Liver (tissue), 8 donors: ENCODE measurements at regions not wholly inside any gene's neighbourhood (a gene's known extent, or its start where the extent isn't known, plus 50 kb on each side); places are given as distances from the start of the nearest gene placed in this dataset.

Source experiments
- DNase-seq: peaks from one replicate; pipeline ENCODE4 v3.0.0-alpha.2; 2017; ENCODE audit warnings: low spot score
- H3K27ac ChIP-seq, 2 donors: one replicate each; pipeline ENCODE4 v1.7.0; 2013; ENCODE audit warnings: inconsistent platforms in 2 of 2, low read length in 2 of 2, control low read depth in 1 of 2, low read depth in 1 of 2, mild to moderate bottlenecking in 1 of 2
- H3K27me3 ChIP-seq, 4 donors: one replicate each; pipeline versions ENCODE4 v1.6.1 to v1.7.0; 2013; ENCODE audit warnings: low read length in 3 of 4, inconsistent platforms in 1 of 4, mild to moderate bottlenecking in 1 of 4, moderate library complexity in 1 of 4; ENCODE audit not compliant: control insufficient read depth in 4 of 4, insufficient read depth in 4 of 4
- H3K36me3 ChIP-seq, 4 donors: one replicate each; pipeline versions ENCODE4 v1.6.1 to v1.7.0; 2013; ENCODE audit warnings: low read length in 3 of 4, mild to moderate bottlenecking in 3 of 4, low read depth in 1 of 4, moderate library complexity in 1 of 4; ENCODE audit not compliant: control insufficient read depth in 4 of 4, insufficient read depth in 3 of 4
- H3K4me1 ChIP-seq, 4 donors: one replicate each; pipeline versions ENCODE4 v1.6.1 to v1.7.0; 2013; ENCODE audit warnings: low read length in 3 of 4, mild to moderate bottlenecking in 3 of 4, moderate library complexity in 1 of 4; ENCODE audit not compliant: control insufficient read depth in 4 of 4, insufficient read depth in 4 of 4
- H3K4me3 ChIP-seq, 3 donors: one replicate each; pipeline versions ENCODE4 v1.6.1 to v1.7.0; 2013; ENCODE audit warnings: low read length in 3 of 3, control low read depth in 1 of 3, low read depth in 1 of 3, mild to moderate bottlenecking in 1 of 3
- H3K9ac ChIP-seq, 2 donors: one replicate each; pipeline ENCODE4 v1.7.0; 2013; ENCODE audit warnings: low read length in 2 of 2, mild to moderate bottlenecking in 2 of 2, moderate library complexity in 2 of 2, control low read depth in 1 of 2, low read depth in 1 of 2
- H3K9me3 ChIP-seq, 4 donors: one replicate each; pipeline versions ENCODE4 v1.6.1 to v1.7.0; 2013; ENCODE audit warnings: low read length in 3 of 4; ENCODE audit not compliant: control insufficient read depth in 4 of 4
- EGR1 ChIP-seq, 2 donors: IDR thresholded peaks; 2 replicates each; pipeline ENCODE4 v1.6.1; 2016 to 2018; ENCODE audit warnings: antibody characterized with exemption in 2 of 2, low read depth in 2 of 2
- FOXA1 ChIP-seq: IDR thresholded peaks from 2 replicates; pipeline ENCODE4 v1.6.1; 2016; ENCODE audit warnings: antibody characterized with exemption
- FOXA2 ChIP-seq: IDR thresholded peaks from 2 replicates; pipeline ENCODE4 v1.6.1; 2016; ENCODE audit warnings: antibody characterized with exemption
- GABPA ChIP-seq, 2 donors: IDR thresholded peaks in 1 of 2; conservative IDR thresholded peaks in 1 of 2; 2 replicates each; pipeline ENCODE4 v1.6.1; 2016; ENCODE audit warnings: antibody characterized with exemption in 2 of 2, mild to moderate bottlenecking in 1 of 2, moderate library complexity in 1 of 2
- HNF4A ChIP-seq, 2 donors: conservative IDR thresholded peaks; 2 replicates each; pipeline ENCODE4 v1.6.1; 2016; ENCODE audit warnings: antibody characterized with exemption in 2 of 2, mild to moderate bottlenecking in 2 of 2
- HNF4G ChIP-seq: IDR thresholded peaks from 2 replicates; pipeline ENCODE4 v1.6.1; 2016; ENCODE audit warnings: antibody characterized with exemption
- JUND ChIP-seq, 2 donors: IDR thresholded peaks; 2 replicates each; pipeline ENCODE4 v1.6.1; 2016; ENCODE audit warnings: antibody characterized with exemption in 2 of 2
- NR2F2 ChIP-seq: IDR thresholded peaks from 2 replicates; pipeline ENCODE4 v1.6.1; 2016; ENCODE audit warnings: antibody characterized with exemption
- RAD21 ChIP-seq, 2 donors: IDR thresholded peaks; 2 replicates each; pipeline ENCODE4 v1.6.1; 2016; ENCODE audit warnings: antibody characterized with exemption in 2 of 2, mild to moderate bottlenecking in 2 of 2
- RXRA ChIP-seq, 2 donors: IDR thresholded peaks; 2 replicates each; pipeline ENCODE4 v1.6.1; 2017 to 2018; ENCODE audit warnings: antibody characterized with exemption in 2 of 2, mild to moderate bottlenecking in 1 of 2
- SP1 ChIP-seq: IDR thresholded peaks from 2 replicates; pipeline ENCODE4 v1.6.1; 2018; ENCODE audit warnings: antibody characterized with exemption, mild to moderate bottlenecking
- TAF1 ChIP-seq: conservative IDR thresholded peaks from 2 replicates; pipeline ENCODE4 v1.6.1; 2016; ENCODE audit warnings: antibody characterized with exemption, mild to moderate bottlenecking
- YY1 ChIP-seq: IDR thresholded peaks from 2 replicates; pipeline ENCODE4 v1.6.1; 2016; ENCODE audit warnings: antibody characterized with exemption, mild to moderate bottlenecking
- WGBS: extraction: QIAGEN DNeasy Blood & Tissue Kit; methylation state at CpG from one replicate; pipeline ENCODE4 v1.1.7; 2013; 5-methylcytosine and 5-hydroxymethylcytosine counted together
- TF ChIP-seq, protein P1 (sequence below): IDR thresholded peaks from 2 replicates; pipeline ENCODE4 v1.6.1; 2016; ENCODE audit warnings: antibody characterized with exemption
- TF ChIP-seq, protein P2 (sequence below): IDR thresholded peaks from 2 replicates; pipeline ENCODE4 v1.6.1; 2016; ENCODE audit warnings: antibody characterized with exemption, mild to moderate bottlenecking
- TF ChIP-seq, protein P3 (sequence below): IDR thresholded peaks from 2 replicates; pipeline ENCODE4 v1.6.1; 2016; ENCODE audit warnings: antibody characterized with exemption
- TF ChIP-seq, protein P4 (sequence below): IDR thresholded peaks from 2 replicates; pipeline ENCODE4 v1.6.1; 2016; ENCODE audit warnings: antibody characterized with exemption
- TF ChIP-seq, protein P5 (sequence below): fragments of 150-350 bp; IDR thresholded peaks from 2 replicates; pipeline ENCODE4 v1.5.1; 2017; ENCODE audit warnings: improper control_type of control experiment, low read depth, low read length; ENCODE audit not compliant: missing input control
- donor health status: healthy.
- donor health status: healthy.
- donor health status: healthy.
- donor health status: healthy.
- donor health status: healthy.

DNA sequence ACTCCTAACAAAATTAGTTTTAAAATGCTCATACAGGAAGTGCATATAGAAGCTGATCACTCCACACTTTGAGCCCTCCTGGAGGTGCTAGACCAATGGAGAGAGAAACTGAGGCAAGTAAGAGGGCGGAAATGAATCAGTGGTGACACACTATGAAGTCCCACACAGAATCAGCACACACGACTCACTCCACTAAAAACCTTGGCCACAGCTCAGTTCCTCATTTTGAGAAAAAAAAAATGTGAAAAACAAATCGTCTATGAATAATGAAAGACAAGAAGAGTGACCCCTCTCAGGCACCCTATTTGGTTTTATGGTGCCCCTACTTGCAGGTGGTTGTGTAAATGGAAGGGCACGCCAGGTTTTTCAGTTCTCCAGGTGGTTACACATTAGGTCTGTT, 675.1 kb upstream of the BRINP3 start:
- H3K4me1 ChIP-seq: no peaks in the 10 kb centered on the region
- 71% methylated on average over 4 of the region's 4 CpGs for WGBS
- no peak overlapping the region for H3K9ac ChIP-seq
- no peak for DNase-seq
- no peaks in the 10 kb centered on the region for H3K27me3 ChIP-seq
- H3K27ac ChIP-seq: no peak overlapping the region
- no peak overlapping the region for H3K4me3 ChIP-seq
- no peaks in the 10 kb centered on the region for H3K9me3 ChIP-seq
- no peaks in the 10 kb centered on the region for H3K36me3 ChIP-seq
- TF ChIP-seq, protein P1, sequence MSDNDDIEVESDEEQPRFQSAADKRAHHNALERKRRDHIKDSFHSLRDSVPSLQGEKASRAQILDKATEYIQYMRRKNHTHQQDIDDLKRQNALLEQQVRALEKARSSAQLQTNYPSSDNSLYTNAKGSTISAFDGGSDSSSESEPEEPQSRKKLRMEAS: no peak

DNA sequence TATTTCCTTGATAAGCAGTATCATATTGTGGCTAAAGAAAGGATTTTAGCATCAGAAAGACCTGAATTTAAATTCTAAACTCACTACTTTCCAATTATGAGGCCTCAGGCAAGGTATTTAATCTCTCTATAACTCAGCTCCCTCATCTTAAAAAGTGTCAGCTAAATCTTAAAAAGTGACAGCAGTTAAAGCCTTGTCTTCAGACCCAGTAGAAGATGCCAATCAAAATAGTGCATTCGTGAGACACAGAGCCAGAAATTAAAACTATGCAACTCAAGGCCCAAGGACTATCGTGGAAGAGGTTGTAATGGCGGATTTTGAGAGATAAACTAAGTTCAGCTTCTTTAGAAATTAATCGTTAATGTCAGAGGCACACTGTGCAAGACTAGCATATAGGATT, 677.5 kb upstream of the BRINP3 start:
- Histone ChIP-seq H3K9ac (no peak overlapping the region), H3K27me3 (no peaks in the 10 kb centered on the region), H3K4me1 (no peaks in the 10 kb centered on the region), H3K9me3 (peaks cover 0 to 4% (median 0%) of the 10 kb centered on the region in 4 donors), H3K36me3 (no peaks in the 10 kb centered on the region), H3K4me3 (no peak overlapping the region), H3K27ac (no peak overlapping the region)
- 51% methylated on average over 4 of the region's 4 CpGs for WGBS
- DNase-seq: no peak
- TF ChIP-seq HNF4A (conservative IDR thresholded peaks at IDR 0.05): no peak
- TF ChIP-seq, protein P2, sequence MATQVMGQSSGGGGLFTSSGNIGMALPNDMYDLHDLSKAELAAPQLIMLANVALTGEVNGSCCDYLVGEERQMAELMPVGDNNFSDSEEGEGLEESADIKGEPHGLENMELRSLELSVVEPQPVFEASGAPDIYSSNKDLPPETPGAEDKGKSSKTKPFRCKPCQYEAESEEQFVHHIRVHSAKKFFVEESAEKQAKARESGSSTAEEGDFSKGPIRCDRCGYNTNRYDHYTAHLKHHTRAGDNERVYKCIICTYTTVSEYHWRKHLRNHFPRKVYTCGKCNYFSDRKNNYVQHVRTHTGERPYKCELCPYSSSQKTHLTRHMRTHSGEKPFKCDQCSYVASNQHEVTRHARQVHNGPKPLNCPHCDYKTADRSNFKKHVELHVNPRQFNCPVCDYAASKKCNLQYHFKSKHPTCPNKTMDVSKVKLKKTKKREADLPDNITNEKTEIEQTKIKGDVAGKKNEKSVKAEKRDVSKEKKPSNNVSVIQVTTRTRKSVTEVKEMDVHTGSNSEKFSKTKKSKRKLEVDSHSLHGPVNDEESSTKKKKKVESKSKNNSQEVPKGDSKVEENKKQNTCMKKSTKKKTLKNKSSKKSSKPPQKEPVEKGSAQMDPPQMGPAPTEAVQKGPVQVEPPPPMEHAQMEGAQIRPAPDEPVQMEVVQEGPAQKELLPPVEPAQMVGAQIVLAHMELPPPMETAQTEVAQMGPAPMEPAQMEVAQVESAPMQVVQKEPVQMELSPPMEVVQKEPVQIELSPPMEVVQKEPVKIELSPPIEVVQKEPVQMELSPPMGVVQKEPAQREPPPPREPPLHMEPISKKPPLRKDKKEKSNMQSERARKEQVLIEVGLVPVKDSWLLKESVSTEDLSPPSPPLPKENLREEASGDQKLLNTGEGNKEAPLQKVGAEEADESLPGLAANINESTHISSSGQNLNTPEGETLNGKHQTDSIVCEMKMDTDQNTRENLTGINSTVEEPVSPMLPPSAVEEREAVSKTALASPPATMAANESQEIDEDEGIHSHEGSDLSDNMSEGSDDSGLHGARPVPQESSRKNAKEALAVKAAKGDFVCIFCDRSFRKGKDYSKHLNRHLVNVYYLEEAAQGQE: no peak
- TF ChIP-seq HNF4G: no peak
- no peak for TF ChIP-seq FOXA2
- no peak for TF ChIP-seq FOXA1
- TF ChIP-seq EGR1 (IDR thresholded peaks at IDR 0.05; ENCODE audit: low read depth in 2 of 2): no peak
- TF ChIP-seq, protein P3, sequence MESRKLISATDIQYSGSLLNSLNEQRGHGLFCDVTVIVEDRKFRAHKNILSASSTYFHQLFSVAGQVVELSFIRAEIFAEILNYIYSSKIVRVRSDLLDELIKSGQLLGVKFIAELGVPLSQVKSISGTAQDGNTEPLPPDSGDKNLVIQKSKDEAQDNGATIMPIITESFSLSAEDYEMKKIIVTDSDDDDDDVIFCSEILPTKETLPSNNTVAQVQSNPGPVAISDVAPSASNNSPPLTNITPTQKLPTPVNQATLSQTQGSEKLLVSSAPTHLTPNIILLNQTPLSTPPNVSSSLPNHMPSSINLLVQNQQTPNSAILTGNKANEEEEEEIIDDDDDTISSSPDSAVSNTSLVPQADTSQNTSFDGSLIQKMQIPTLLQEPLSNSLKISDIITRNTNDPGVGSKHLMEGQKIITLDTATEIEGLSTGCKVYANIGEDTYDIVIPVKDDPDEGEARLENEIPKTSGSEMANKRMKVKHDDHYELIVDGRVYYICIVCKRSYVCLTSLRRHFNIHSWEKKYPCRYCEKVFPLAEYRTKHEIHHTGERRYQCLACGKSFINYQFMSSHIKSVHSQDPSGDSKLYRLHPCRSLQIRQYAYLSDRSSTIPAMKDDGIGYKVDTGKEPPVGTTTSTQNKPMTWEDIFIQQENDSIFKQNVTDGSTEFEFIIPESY: no peak
- no peak for TF ChIP-seq GABPA (IDR thresholded peaks at IDR 0.05 in 1 of 2, conservative IDR thresholded peaks at IDR 0.05 in 1 of 2)
- no peak for TF ChIP-seq RAD21 (IDR thresholded peaks at IDR 0.05)
- no peak for TF ChIP-seq YY1
- TF ChIP-seq RXRA (IDR thresholded peaks at IDR 0.05): no peak
- no peak for TF ChIP-seq TAF1
- no peak for TF ChIP-seq SP1
- TF ChIP-seq, protein P4, sequence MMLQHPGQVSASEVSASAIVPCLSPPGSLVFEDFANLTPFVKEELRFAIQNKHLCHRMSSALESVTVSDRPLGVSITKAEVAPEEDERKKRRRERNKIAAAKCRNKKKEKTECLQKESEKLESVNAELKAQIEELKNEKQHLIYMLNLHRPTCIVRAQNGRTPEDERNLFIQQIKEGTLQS: no peak
- TF ChIP-seq, protein P5, sequence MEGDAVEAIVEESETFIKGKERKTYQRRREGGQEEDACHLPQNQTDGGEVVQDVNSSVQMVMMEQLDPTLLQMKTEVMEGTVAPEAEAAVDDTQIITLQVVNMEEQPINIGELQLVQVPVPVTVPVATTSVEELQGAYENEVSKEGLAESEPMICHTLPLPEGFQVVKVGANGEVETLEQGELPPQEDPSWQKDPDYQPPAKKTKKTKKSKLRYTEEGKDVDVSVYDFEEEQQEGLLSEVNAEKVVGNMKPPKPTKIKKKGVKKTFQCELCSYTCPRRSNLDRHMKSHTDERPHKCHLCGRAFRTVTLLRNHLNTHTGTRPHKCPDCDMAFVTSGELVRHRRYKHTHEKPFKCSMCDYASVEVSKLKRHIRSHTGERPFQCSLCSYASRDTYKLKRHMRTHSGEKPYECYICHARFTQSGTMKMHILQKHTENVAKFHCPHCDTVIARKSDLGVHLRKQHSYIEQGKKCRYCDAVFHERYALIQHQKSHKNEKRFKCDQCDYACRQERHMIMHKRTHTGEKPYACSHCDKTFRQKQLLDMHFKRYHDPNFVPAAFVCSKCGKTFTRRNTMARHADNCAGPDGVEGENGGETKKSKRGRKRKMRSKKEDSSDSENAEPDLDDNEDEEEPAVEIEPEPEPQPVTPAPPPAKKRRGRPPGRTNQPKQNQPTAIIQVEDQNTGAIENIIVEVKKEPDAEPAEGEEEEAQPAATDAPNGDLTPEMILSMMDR: no peak
- TF ChIP-seq, protein P1: no peak
- TF ChIP-seq JUND (IDR thresholded peaks at IDR 0.05): no peak
- no peak for TF ChIP-seq NR2F2
